Stomach (tissue), 8 donors: ENCODE measurements at regions not wholly inside any gene's neighbourhood (a gene's known extent, or its start where the extent isn't known, plus 50 kb on each side); places are given as distances from the start of the nearest gene placed in this dataset.
"Not testable (repeated sequence)": the region's sequence is repeated elsewhere in the genome, so short reads cannot be mapped to it uniquely, and the experiment has no call there.

Experiments used
- DNase-seq, 2 donors: peaks; one replicate each; pipeline versions ENCODE4 v3.0.0 to v3.0.0-alpha.2; 2013 to 2019
- H3K27ac ChIP-seq, 5 donors: fragments of 200-600 bp in 4 of 5; sonication (generic) in 4 of 5; one replicate each; pipeline ENCODE4 v1.5.1; 2013 to 2019; ENCODE audit warnings: mild to moderate bottlenecking in 1 of 5, moderate library complexity in 1 of 5
- H3K27me3 ChIP-seq, 3 donors: fragments of 200-600 bp; sonication (generic); one replicate each; pipeline ENCODE4 v1.5.1; 2017 to 2019; ENCODE audit warnings: mixed run types in 1 of 3
- H3K36me3 ChIP-seq, 4 donors: fragments of 200-600 bp; sonication (generic); 1 replicate in 3 of 4; 2 replicates in 1 of 4; pipeline ENCODE4 v1.5.1; 2016 to 2019
- H3K4me1 ChIP-seq, 4 donors: fragments of 200-600 bp; sonication (generic); one replicate each; pipeline ENCODE4 v1.5.1; 2016 to 2019
- H3K4me3 ChIP-seq, 4 donors: fragments of 200-600 bp; sonication (generic) in 3 of 4; one replicate each; pipeline ENCODE4 v1.5.1; 2016 to 2019; ENCODE audit warnings: mild to moderate bottlenecking in 1 of 4
- H3K9me3 ChIP-seq, 4 donors: fragments of 200-600 bp; sonication (generic); one replicate each; pipeline ENCODE4 v1.5.1; 2016 to 2019
- EP300 ChIP-seq: sonication (generic); formaldehyde crosslinking; IDR thresholded peaks from one replicate; pipeline ENCODE4 v1.6.1; 2017; ENCODE audit warnings: antibody characterized with exemption
- POLR2A ChIP-seq, 4 donors: fragments of 450-650 bp; IDR thresholded peaks; one replicate each; pipeline ENCODE4 v1.6.1; 2016; ENCODE audit warnings: antibody characterized with exemption in 4 of 4, control low read depth in 2 of 4, mild to moderate bottlenecking in 1 of 4, moderate library complexity in 1 of 4
- POLR2AphosphoS5 ChIP-seq, 3 donors: sonication (generic); formaldehyde crosslinking; IDR thresholded peaks; one replicate each; pipeline ENCODE4 v1.6.1; 2016; ENCODE audit warnings: antibody characterized with exemption in 3 of 3
- WGBS, 5 donors: extraction: QIAGEN DNeasy Blood & Tissue Kit in 3 of 5; methylation state at CpG; one replicate each; pipeline versions ENCODE4 v1.1.5 to v1.1.7; 2013 to 2018; 5-methylcytosine and 5-hydroxymethylcytosine counted together
- intact Hi-C: fragments of 100-400 bp; cut with DNase I; formaldehyde crosslinking; loops from one replicate; pipeline ENCODE4 v1.15.1; 2023; ENCODE audit warnings: low total_unique reads
- TF ChIP-seq, protein P1 (sequence below), 7 experiments: fragments of 450-650 bp in 4 of 7; fragments of 200-600 bp in 3 of 7; sonication (generic) in 3 of 7; IDR thresholded peaks; one replicate each; pipeline ENCODE4 v1.5.1; 2016 to 2019; ENCODE audit warnings: antibody characterized with exemption in 7 of 7, control low read depth in 2 of 7, mild to moderate bottlenecking in 1 of 7
- donor health status: healthy with polysubstance abuse.
- donor health status: Bipolar disorder and iron deficiency.
- donor health status: healthy.

DNA sequence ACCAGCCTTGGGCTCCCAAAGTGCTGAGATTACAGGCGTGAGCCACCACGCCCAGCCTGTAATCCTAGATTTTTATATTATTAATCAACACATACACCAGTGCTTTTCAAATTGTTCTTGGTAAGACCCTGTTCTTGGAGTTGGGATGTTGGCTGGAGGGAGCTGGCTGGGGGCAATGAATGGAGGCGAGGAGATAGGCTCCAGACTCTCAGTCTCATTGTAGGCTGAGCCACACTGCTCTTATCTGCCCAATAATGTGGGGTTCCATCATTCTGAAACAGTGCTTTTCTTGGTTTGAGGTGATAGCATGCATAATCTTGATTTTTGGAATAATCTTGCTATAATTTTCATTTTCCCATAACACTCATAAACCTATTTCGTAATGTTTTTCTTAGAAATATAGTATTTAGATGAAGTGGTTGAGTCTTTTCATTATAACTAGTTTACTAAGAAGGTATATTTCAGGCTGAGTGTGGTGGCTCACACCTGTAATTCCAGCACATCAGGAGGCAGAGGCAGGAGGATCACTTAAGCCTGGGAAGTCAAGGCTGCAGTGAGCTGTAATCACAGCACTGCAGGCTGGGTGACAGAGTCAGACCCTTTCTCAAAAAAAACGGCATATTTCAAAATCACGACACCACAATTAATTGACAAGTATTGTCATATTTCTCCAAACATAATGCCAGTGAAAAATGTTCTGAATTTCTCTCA is 65.1 kb upstream of the LYZL2 start:
- WGBS, 5 donors, result 83 to 91% (median 88%) methylated on average over 6 of the region's 6 CpGs

DNA sequence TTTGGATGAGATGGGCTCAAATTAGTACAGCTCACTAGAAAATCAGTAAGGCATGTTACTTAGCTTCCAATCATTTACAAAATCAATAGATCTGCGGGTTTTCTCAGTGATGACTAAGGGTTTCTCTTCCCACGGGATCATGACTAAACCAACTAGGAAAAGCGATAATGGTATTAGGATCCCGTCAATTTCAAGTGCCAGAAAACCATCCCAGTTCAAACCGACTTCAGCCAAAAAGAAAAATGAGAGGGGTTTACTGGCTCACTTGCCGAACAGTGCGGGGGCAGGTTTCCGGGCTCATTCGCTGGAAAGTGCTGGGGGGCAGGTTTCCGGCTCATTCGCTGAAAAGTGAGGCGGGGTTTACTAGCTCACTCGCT is 62.1 kb upstream of the LYZL2 start:
- Histone ChIP-seq H3K4me3 (no peak overlapping the region), H3K27me3 (peaks cover 0 to 24% (median 0%) of the 10 kb centered on the region in 3 donors), H3K27ac (no peak overlapping the region), H3K36me3 (no peaks in the 10 kb centered on the region), H3K9me3 (no peaks in the 10 kb centered on the region), H3K4me1 (peaks cover 0 to 16% (median 3%) of the 10 kb centered on the region in 4 donors)
- no peak for TF ChIP-seq POLR2A (IDR thresholded peaks at IDR 0.05)
- TF ChIP-seq, protein P1, sequence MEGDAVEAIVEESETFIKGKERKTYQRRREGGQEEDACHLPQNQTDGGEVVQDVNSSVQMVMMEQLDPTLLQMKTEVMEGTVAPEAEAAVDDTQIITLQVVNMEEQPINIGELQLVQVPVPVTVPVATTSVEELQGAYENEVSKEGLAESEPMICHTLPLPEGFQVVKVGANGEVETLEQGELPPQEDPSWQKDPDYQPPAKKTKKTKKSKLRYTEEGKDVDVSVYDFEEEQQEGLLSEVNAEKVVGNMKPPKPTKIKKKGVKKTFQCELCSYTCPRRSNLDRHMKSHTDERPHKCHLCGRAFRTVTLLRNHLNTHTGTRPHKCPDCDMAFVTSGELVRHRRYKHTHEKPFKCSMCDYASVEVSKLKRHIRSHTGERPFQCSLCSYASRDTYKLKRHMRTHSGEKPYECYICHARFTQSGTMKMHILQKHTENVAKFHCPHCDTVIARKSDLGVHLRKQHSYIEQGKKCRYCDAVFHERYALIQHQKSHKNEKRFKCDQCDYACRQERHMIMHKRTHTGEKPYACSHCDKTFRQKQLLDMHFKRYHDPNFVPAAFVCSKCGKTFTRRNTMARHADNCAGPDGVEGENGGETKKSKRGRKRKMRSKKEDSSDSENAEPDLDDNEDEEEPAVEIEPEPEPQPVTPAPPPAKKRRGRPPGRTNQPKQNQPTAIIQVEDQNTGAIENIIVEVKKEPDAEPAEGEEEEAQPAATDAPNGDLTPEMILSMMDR (IDR thresholded peaks at IDR 0.05), result no peak
- TF ChIP-seq POLR2AphosphoS5 (IDR thresholded peaks at IDR 0.05), result no peak
- no peak for TF ChIP-seq EP300
- intact Hi-C loops, result no loop called here
- 86 to 92% (median 90%) methylated on average over 13 of the region's 13 CpGs for WGBS, 5 donors
- DNase-seq, result no peak

More for the DNA sequence above, 65.1 kb upstream of the LYZL2 start:
- Histone ChIP-seq H3K4me1 (peaks cover 0 to 9% (median 3%) of the 10 kb centered on the region in 4 donors), H3K36me3 (no peaks in the 10 kb centered on the region), H3K9me3 (no peaks in the 10 kb centered on the region), H3K4me3 (no peak overlapping the region), H3K27me3 (peaks cover 0 to 8% (median 0%) of the 10 kb centered on the region in 3 donors), H3K27ac (no peak overlapping the region)
- intact Hi-C loops, result no loop called here
- TF ChIP-seq EP300 (no peak), POLR2A (IDR thresholded peaks at IDR 0.05) (no peak), POLR2AphosphoS5 (IDR thresholded peaks at IDR 0.05) (no peak)
- TF ChIP-seq, protein P1 (IDR thresholded peaks at IDR 0.05), result no peak
- no peak for DNase-seq

DNA sequence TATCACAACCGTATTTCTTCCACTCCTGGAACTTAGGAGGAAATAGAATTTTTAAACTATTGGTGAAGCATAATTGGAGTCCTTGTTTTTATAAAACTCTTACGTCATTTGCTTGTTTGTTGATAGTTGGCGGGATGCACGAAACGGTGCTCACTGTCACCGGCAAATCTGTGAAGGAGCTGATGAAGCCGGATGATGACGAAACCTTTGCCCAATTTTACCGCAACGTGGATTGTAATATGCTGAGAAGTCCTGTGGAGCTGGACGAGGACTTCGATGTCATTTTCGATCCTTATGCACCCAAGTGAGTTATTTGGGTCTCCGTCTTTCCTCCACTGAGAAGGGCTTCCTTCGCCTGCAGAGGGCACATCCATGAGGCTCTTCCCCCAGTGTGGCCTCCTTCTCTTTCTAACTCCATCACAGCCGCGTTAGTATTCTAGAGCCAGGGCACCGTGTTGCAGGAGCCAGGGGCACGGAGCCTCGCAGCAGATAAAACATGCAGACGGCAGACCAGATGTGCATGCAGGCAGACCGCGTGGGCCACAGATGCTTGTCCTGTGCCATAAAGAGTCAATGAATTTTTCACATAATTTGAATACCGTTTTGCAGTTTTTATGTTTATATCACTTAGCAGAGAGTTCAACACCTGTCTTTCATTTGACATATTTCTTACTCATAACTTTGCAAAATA is 61.5 kb upstream of the LYZL2 start:
- H3K9me3 ChIP-seq, H3K27ac ChIP-seq, H3K4me3 ChIP-seq, DNase-seq, intact Hi-C loops, H3K36me3 ChIP-seq: not testable (repeated sequence)
- H3K4me1 ChIP-seq, result peaks cover 0 to 14% (median 3%) of the 10 kb centered on the region in 4 donors
- whole genome bisulfite sequencing, 5 donors, result 87 to 93% (median 90%) methylated on average over 24 of the region's 24 CpGs
- peaks cover 0 to 23% (median 0%) of the 10 kb centered on the region in 3 donors for H3K27me3 ChIP-seq

DNA sequence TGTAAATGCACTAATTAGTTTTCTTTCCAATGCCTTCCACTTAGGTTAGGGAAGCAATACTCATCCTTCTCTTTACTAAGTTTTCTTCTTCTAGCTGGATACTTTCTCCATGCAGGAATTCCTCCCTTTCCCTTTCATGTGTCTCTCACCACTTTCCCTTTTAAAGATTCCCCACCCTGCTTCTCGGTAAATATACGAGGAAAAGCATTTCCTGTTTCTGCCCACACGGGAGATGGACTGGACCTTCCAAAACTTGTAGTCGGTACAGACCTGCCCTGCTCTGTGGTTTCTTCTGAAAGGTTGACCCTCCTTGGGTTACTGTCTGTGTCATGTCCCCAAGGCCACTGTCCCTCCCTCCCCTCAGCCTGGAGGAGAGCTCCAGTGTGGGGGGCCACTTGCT is 58.9 kb upstream of the LYZL2 start:
- Histone ChIP-seq H3K27ac (no peak overlapping the region), H3K36me3 (no peaks in the 10 kb centered on the region), H3K9me3 (no peaks in the 10 kb centered on the region), H3K4me3 (no peak overlapping the region), H3K27me3 (peaks cover 0 to 18% (median 0%) of the 10 kb centered on the region in 3 donors), H3K4me1 (peaks cover 0 to 7% (median 0%) of the 10 kb centered on the region in 4 donors)
- TF ChIP-seq EP300, result no peak
- no peak for DNase-seq
- 37 to 54% (median 50%) methylated on average over 4 of the region's 4 CpGs for WGBS, 5 donors
- intact Hi-C loops, result no loop called here

DNA sequence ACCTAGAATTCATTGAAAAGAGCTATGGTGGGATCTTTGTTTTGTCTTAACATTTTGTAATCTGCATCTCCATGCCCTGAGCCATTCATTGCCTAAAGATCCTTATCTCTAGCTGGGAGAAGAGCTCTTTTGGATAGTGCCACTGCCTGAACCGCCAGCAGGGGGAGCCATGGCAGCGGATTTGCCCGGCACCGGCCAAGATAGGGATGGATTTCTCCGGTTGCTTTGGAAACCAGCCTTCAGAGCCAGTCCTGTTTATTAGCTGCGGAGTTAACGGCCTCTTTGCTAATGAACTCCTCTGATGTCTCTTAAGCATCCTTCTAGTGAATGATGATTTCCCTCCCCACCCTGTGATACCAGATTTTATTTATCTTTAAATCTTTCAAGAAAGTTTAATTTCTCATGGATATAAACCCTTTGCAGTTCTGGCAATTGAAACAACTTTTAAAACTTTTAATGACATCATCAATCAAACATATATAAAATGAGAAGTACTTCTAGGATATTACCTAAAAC is 58.2 kb upstream of the LYZL2 start:
- H3K36me3 ChIP-seq, result no peaks in the 10 kb centered on the region
- whole genome bisulfite sequencing, 5 donors, result 1 to 7% (median 4%) methylated on average over 7 of the region's 7 CpGs
- TF ChIP-seq, protein P1 (IDR thresholded peaks at IDR 0.05), result peak in 5 of 7 experiments; percentile 37 to 85 (median 75)
- TF ChIP-seq POLR2A (IDR thresholded peaks at IDR 0.05), result no peak
- H3K27ac ChIP-seq, result no peak overlapping the region
- H3K27me3 ChIP-seq, result peaks cover 0 to 18% (median 0%) of the 10 kb centered on the region in 3 donors
- peak; percentile 67 to 88 for DNase-seq
- H3K9me3 ChIP-seq, result no peaks in the 10 kb centered on the region
- intact Hi-C loops, result no loop called here
- peaks cover 0 to 7% (median 0%) of the 10 kb centered on the region in 4 donors for H3K4me1 ChIP-seq
- no peak overlapping the region for H3K4me3 ChIP-seq
